ENCODE measurements at regions not wholly inside any gene's neighbourhood (a gene's known extent, or its start where the extent isn't known, plus 50 kb on each side); places are given as distances from the start of the nearest gene placed in this dataset.
A peak's percentile ranks its signal among the peaks of the same experiment; 100 is the strongest.

GRCh38 chr9:2473681-2474080 is 147.9 kb upstream of the VLDLR start:
- TF ChIP-seq, protein P1, sequence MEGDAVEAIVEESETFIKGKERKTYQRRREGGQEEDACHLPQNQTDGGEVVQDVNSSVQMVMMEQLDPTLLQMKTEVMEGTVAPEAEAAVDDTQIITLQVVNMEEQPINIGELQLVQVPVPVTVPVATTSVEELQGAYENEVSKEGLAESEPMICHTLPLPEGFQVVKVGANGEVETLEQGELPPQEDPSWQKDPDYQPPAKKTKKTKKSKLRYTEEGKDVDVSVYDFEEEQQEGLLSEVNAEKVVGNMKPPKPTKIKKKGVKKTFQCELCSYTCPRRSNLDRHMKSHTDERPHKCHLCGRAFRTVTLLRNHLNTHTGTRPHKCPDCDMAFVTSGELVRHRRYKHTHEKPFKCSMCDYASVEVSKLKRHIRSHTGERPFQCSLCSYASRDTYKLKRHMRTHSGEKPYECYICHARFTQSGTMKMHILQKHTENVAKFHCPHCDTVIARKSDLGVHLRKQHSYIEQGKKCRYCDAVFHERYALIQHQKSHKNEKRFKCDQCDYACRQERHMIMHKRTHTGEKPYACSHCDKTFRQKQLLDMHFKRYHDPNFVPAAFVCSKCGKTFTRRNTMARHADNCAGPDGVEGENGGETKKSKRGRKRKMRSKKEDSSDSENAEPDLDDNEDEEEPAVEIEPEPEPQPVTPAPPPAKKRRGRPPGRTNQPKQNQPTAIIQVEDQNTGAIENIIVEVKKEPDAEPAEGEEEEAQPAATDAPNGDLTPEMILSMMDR (conservative IDR thresholded peaks at IDR 0.05; ENCODE audit: low read depth, low read length) = no peak
- peak; percentile 37 for DNase-seq (ENCODE audit: low read depth)
- H3K4me3 ChIP-seq (ENCODE audit: low read length) = no peak overlapping the region

DNA sequence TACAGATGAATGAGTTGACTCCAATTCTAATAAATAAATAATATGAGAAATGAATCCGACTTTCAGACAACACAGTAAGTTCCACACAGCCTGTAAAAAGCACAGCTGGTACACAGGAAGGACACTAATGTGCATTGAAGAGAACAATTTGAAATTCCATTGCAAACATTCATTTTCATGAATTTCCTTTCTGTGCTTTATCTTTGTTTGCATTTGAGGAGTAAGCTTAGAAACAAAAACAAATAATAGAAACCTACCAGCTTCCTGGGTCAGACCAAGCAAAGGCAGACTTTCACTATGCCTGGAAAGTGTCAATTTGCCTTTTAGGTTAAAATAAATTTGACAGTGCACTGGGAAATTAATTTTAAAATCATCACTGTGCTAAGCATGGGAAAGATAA is 143.8 kb upstream of the VLDLR start:
- H3K4me3 ChIP-seq (ENCODE audit: low read length) = no peak overlapping the region
- TF ChIP-seq, protein P1 (conservative IDR thresholded peaks at IDR 0.05; ENCODE audit: low read depth, low read length) = no peak
- no peak for DNase-seq (ENCODE audit: low read depth)

DNA sequence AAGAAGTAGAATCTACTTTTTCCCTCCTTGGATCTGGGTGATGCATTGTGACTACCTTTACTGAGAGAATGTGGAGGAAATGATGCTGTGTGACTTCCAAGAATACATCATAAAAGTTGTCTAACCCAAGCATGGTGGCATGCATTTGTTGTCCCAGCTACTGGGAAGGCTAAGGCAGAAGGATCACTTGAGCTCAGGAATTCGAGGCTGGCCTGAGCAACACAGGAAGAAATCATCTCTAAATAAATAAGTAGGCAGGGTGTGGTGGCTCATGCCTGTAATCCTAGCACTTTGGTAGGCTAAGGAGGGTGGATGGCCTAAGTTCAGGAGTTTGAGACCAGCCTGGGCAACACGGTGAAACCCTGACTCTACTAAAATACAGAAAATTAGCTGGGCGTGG is 143.2 kb upstream of the VLDLR start:
- no peak for DNase-seq (ENCODE audit: low read depth)
- TF ChIP-seq, protein P1 (conservative IDR thresholded peaks at IDR 0.05; ENCODE audit: low read depth, low read length) = no peak
- H3K4me3 ChIP-seq (ENCODE audit: low read length) = no peak overlapping the region

- TF ChIP-seq, protein P1 (conservative IDR thresholded peaks at IDR 0.05; ENCODE audit: low read depth, low read length) = no peak
- DNase-seq (ENCODE audit: low read depth) = no peak
- no peak overlapping the region for H3K4me3 ChIP-seq (ENCODE audit: low read length)
These were observed 142.5 kb upstream of the VLDLR start for GRCh38 chr9:2479056-2479565.

GRCh38 chr9:2480255-2480837 is 141.2 kb upstream of the VLDLR start:
- DNase-seq (ENCODE audit: low read depth) = no peak
- TF ChIP-seq, protein P1 (conservative IDR thresholded peaks at IDR 0.05; ENCODE audit: low read depth, low read length) = no peak
- H3K4me3 ChIP-seq (ENCODE audit: low read length) = no peak overlapping the region

GRCh38 chr9:2481216-2481615 is 140.4 kb upstream of the VLDLR start:
- TF ChIP-seq, protein P1 (conservative IDR thresholded peaks at IDR 0.05; ENCODE audit: low read depth, low read length) = no peak
- DNase-seq (ENCODE audit: low read depth) = no peak
- H3K4me3 ChIP-seq (ENCODE audit: low read length) = no peak overlapping the region

GRCh38 chr9:2486988-2487387 is 134.6 kb upstream of the VLDLR start:
- no peak overlapping the region for H3K4me3 ChIP-seq (ENCODE audit: low read length)
- no peak for DNase-seq (ENCODE audit: low read depth)

More at GRCh38 chr9:2486988-2487387, 134.6 kb upstream of the VLDLR start:
- TF ChIP-seq, protein P1 (conservative IDR thresholded peaks at IDR 0.05; ENCODE audit: low read depth, low read length) = no peak
